ENCODE measurements at regions not wholly inside any gene's neighbourhood (a gene's known extent, or its start where the extent isn't known, plus 50 kb on each side); places are given as distances from the start of the nearest gene placed in this dataset.

- Histone ChIP-seq H3K4me2 (ENCODE audit: low read length) (no peak overlapping the region), H4K20me1 (ENCODE audit: low read length) (no peaks in the 10 kb centered on the region), H3F3A (ENCODE audit: low read length, unreplicated experiment) (no peaks in the 10 kb centered on the region), H3K27me3 (ENCODE audit: low read length) (no peaks in the 10 kb centered on the region), H3K4me1 (ENCODE audit: insufficient read depth, low read length) (no peaks in the 10 kb centered on the region), H3K9me3 (ENCODE audit: low read length) (no peaks in the 10 kb centered on the region), H3K79me2 (ENCODE audit: low read length) (no peaks in the 10 kb centered on the region), H3K9me2 (replicated peaks; ENCODE audit: low read length) (no peaks in the 10 kb centered on the region), H3K4me3 (ENCODE audit: low read length) (no peak overlapping the region), H3K36me3 (ENCODE audit: low read depth, low read length) (no peaks in the 10 kb centered on the region), H2AFZ (ENCODE audit: low read length) (no peak overlapping the region), H3K9ac (ENCODE audit: low read length) (no peak overlapping the region), H3K27ac (ENCODE audit: low read length) (no peak overlapping the region)
- POLR2A ChIA-PET (ENCODE audit: unreplicated experiment), result no interaction called here
- CTCF ChIA-PET, result no interaction called here
- BruUV-seq (replicated peaks), result no TSS peak
- DNase-seq (no peak), ATAC-seq (no peak)
- TF ChIP-seq EZH2phosphoT487 (IDR thresholded peaks at IDR 0.05; ENCODE audit: borderline replicate concordance, low read length) (no peak), EZH2 (IDR thresholded peaks at IDR 0.05; ENCODE audit: low read length, unreplicated experiment) (no peak), CTCF (conservative IDR thresholded peaks at IDR 0.05; ENCODE audit: low read depth, low read length) (no peak)
- intact Hi-C loops (cut with micrococcal nuclease), result no loop called here
Measured at GRCh38 chr6:135707426-135707825, 144.1 kb upstream of the PDE7B start.

- Histone ChIP-seq H3K4me1 (ENCODE audit: insufficient read depth, low read length) (no peaks in the 10 kb centered on the region), H2AFZ (ENCODE audit: low read length) (no peak overlapping the region), H3K9me3 (ENCODE audit: low read length) (no peaks in the 10 kb centered on the region), H3K4me2 (ENCODE audit: low read length) (no peak overlapping the region), H3K9ac (ENCODE audit: low read length) (no peak overlapping the region), H3K36me3 (ENCODE audit: low read depth, low read length) (no peaks in the 10 kb centered on the region), H3F3A (ENCODE audit: low read length, unreplicated experiment) (no peaks in the 10 kb centered on the region), H4K20me1 (ENCODE audit: low read length) (no peaks in the 10 kb centered on the region), H3K27ac (ENCODE audit: low read length) (no peak overlapping the region), H3K4me3 (ENCODE audit: low read length) (no peak overlapping the region), H3K27me3 (ENCODE audit: low read length) (no peaks in the 10 kb centered on the region), H3K79me2 (ENCODE audit: low read length) (no peaks in the 10 kb centered on the region), H3K9me2 (replicated peaks; ENCODE audit: low read length) (no peaks in the 10 kb centered on the region)
- ChIA-PET CTCF (no interaction called here), POLR2A (ENCODE audit: unreplicated experiment) (no interaction called here)
- DNase-seq, result no peak
- ATAC-seq, result no peak
- TF ChIP-seq EZH2phosphoT487 (IDR thresholded peaks at IDR 0.05; ENCODE audit: borderline replicate concordance, low read length) (no peak), CTCF (conservative IDR thresholded peaks at IDR 0.05; ENCODE audit: low read depth, low read length) (no peak), EZH2 (IDR thresholded peaks at IDR 0.05; ENCODE audit: low read length, unreplicated experiment) (no peak)
- no TSS peak for BruUV-seq (replicated peaks)
- intact Hi-C loops (cut with micrococcal nuclease), result no loop called here
Measured at GRCh38 chr6:135710042-135710441, 141.5 kb upstream of the PDE7B start.

DNA sequence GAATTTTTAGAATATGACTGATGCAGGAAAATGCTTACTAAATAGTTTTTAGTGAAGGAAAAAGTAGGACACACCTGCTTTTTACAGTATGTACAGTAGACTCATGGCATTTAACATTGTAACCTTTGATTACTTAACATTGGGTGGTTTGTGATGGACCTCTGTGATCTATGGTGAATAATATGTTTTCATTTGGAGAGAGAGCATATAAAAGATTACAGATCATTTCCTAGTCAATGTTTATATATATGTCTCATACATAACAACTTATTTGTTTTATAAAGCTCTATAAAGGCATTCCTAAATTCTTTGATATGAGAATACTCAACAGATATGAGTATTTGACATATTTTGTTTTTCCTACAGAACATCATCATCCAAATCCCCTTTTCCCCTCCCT is 129.3 kb upstream of the PDE7B start:
- Histone ChIP-seq H3K4me3 (ENCODE audit: low read length) (peak overlapping the region; percentile 51), H2AFZ (ENCODE audit: low read length) (no peak overlapping the region), H3K4me1 (ENCODE audit: insufficient read depth, low read length) (peaks cover 16% of the 10 kb centered on the region), H3K9me2 (replicated peaks; ENCODE audit: low read length) (no peaks in the 10 kb centered on the region), H3K79me2 (ENCODE audit: low read length) (no peaks in the 10 kb centered on the region), H3K9ac (ENCODE audit: low read length) (peak overlapping the region; percentile 83), H3K27ac (ENCODE audit: low read length) (peak overlapping the region; percentile 100), H3K36me3 (ENCODE audit: low read depth, low read length) (no peaks in the 10 kb centered on the region; the same call in 1 of the 2 replicates), H3K4me2 (ENCODE audit: low read length) (peak overlapping the region; percentile 86), H3K27me3 (ENCODE audit: low read length) (no peaks in the 10 kb centered on the region), H4K20me1 (ENCODE audit: low read length) (no peaks in the 10 kb centered on the region), H3K9me3 (ENCODE audit: low read length) (peaks cover 6% of the 10 kb centered on the region; the same call in 1 of the 2 replicates), H3F3A (ENCODE audit: low read length, unreplicated experiment) (peaks cover 8% of the 10 kb centered on the region)
- ChIA-PET CTCF (interaction anchor here (0.6 to 1.1 kb wide), 2 partner anchors 216 to 502 kb away, joined by 3 read pairs; no protein-coding TSS in a partner anchor), POLR2A (ENCODE audit: unreplicated experiment) (interaction anchor here (0.6 kb wide), 1 partner anchor 51 kb away, joined by 5 read pairs; no protein-coding TSS in a partner anchor)
- no peak for TF ChIP-seq CTCF (conservative IDR thresholded peaks at IDR 0.05; ENCODE audit: low read depth, low read length)
- no peak for TF ChIP-seq EZH2phosphoT487 (IDR thresholded peaks at IDR 0.05; ENCODE audit: borderline replicate concordance, low read length)
- TF ChIP-seq EZH2 (IDR thresholded peaks at IDR 0.05; ENCODE audit: low read length, unreplicated experiment), result no peak
- DNase-seq (peak; percentile 79), ATAC-seq (peak; percentile 94)
- no TSS peak for BruUV-seq (replicated peaks)
- intact Hi-C loops (cut with micrococcal nuclease), result loop anchor here (5.0 kb wide), 1 partner anchor 40 kb away; no protein-coding TSS in a partner anchor
